Endothelial cell of umbilical vein (primary cell): ENCODE measurements at regions not wholly inside any gene's neighbourhood (a gene's known extent, or its start where the extent isn't known, plus 50 kb on each side); places are given as distances from the start of the nearest gene placed in this dataset.

ENCODE experiments used
- BruUV-seq: library from RNA; stranded (reverse); fragments of 400-500 nt; replicated peaks from 2 replicates; lab custom pipeline; 2021; lab: Mats Ljungman, UMichigan
- CTCF ChIA-PET: fragments of 300-600, 350-600 bp; sonication (Branson Sonifier 250); formaldehyde crosslinking; loops from one replicate; lab custom pipeline; 2021; ENCODE audit warnings: antibody characterized with exemption, inconsistent platforms; lab: Charles Lee
- POLR2A ChIA-PET: fragments of 300-600, 350-600 bp; sonication (Branson Sonifier 250); formaldehyde crosslinking; loops from one replicate; lab custom pipeline; 2021; ENCODE audit warnings: antibody characterized with exemption, inconsistent platforms; lab: Charles Lee
- DNase-seq: peaks from one replicate; pipeline ENCODE4 v3.0.0-alpha.2; 2011; ENCODE audit warnings: low read depth, low spot score
- FAIRE-seq: peaks from 2 replicates; lab custom pipeline; 2011; peaks lifted over from hg19 to GRCh38; lab: Jason Lieb, UNC
- H2AFZ ChIP-seq: 2 replicates; pipeline ENCODE4 v1.6.0; 2012; ENCODE audit warnings: low read depth, low read length, control low read depth, inconsistent platforms
- H3K27ac ChIP-seq: 2 replicates; pipeline ENCODE4 v1.5.1; 2011; ENCODE audit warnings: low read depth, mild to moderate bottlenecking, control low read depth, low read length, moderate library complexity; ENCODE audit not compliant: insufficient read depth
- H3K27me3 ChIP-seq, 2 experiments: 2 replicates each; pipeline versions ENCODE4 v1.6.0 to v1.6.1; 2011; ENCODE audit warnings: low read length in 2 of 2, mixed read lengths in 1 of 2; ENCODE audit not compliant: control insufficient read depth in 2 of 2, insufficient read depth in 2 of 2
- H3K36me3 ChIP-seq, 2 experiments: 2 replicates in 1 of 2; 3 replicates in 1 of 2; pipeline ENCODE4 v1.5.1; 2011; ENCODE audit warnings: low read length in 2 of 2, mild to moderate bottlenecking in 1 of 2, moderate library complexity in 1 of 2; ENCODE audit not compliant: control insufficient read depth in 2 of 2, insufficient read depth in 2 of 2; ENCODE audit errors: extremely low read depth in 1 of 2
- H3K4me1 ChIP-seq: 3 replicates; pipeline ENCODE4 v1.5.1; 2011; ENCODE audit warnings: mild to moderate bottlenecking, low read length; ENCODE audit not compliant: control insufficient read depth, insufficient read depth; ENCODE audit errors: extremely low read depth
- H3K4me2 ChIP-seq: 2 replicates; pipeline ENCODE4 v1.6.1; 2011; ENCODE audit warnings: low read length, control low read depth, mixed read lengths; ENCODE audit not compliant: insufficient read depth
- H3K4me3 ChIP-seq, 3 experiments: fragments of 200-600 bp in 1 of 3; sonication (generic), shearing (Covaris generic) in 1 of 3; replicated peaks in 1 of 3; 2 replicates each; pipeline ENCODE4 v1.5.1; 2011 to 2016; ENCODE audit warnings: control low read depth in 3 of 3, low read length in 3 of 3, mild to moderate bottlenecking in 2 of 3, inconsistent platforms in 1 of 3, low read depth in 1 of 3, moderate library complexity in 1 of 3; ENCODE audit not compliant: insufficient read depth in 1 of 3
- H3K79me2 ChIP-seq: 2 replicates; pipeline ENCODE4 v1.6.0; 2012; ENCODE audit warnings: low read length, inconsistent platforms; ENCODE audit not compliant: control insufficient read depth, insufficient read depth
- H3K9ac ChIP-seq: replicated peaks from 2 replicates; pipeline ENCODE3; 2011; ENCODE audit warnings: low read length, control low read depth; ENCODE audit not compliant: insufficient read depth; ENCODE audit errors: extremely low read depth
- H3K9me1 ChIP-seq: replicated peaks from 3 replicates; pipeline ENCODE4 v1.6.0; 2011; ENCODE audit warnings: mild to moderate bottlenecking, low read length; ENCODE audit not compliant: control insufficient read depth, insufficient read depth; ENCODE audit errors: extremely low read depth
- H3K9me3 ChIP-seq: replicated peaks from 2 replicates; pipeline ENCODE4 v1.5.1; 2012; ENCODE audit warnings: low read length, inconsistent platforms; ENCODE audit not compliant: control insufficient read depth, insufficient read depth
- H4K20me1 ChIP-seq: replicated peaks from 2 replicates; pipeline ENCODE3; 2011; ENCODE audit warnings: mild to moderate bottlenecking, low read length; ENCODE audit not compliant: control insufficient read depth, insufficient read depth; ENCODE audit errors: extremely low read depth
- EZH2 ChIP-seq: IDR thresholded peaks from 2 replicates; pipeline ENCODE4 v1.6.1; 2012; ENCODE audit warnings: borderline replicate concordance, low read depth, mild to moderate bottlenecking, moderate library complexity, low read length, inconsistent platforms; ENCODE audit not compliant: severe bottlenecking
- FOS ChIP-seq: IDR thresholded peaks from 2 replicates; pipeline ENCODE4 v1.6.1; 2011; ENCODE audit warnings: mild to moderate bottlenecking, low read length, moderate library complexity, borderline replicate concordance; ENCODE audit not compliant: insufficient read depth
- GATA2 ChIP-seq: IDR thresholded peaks from 2 replicates; pipeline ENCODE4 v1.7.0; 2011; ENCODE audit warnings: low read depth, mild to moderate bottlenecking, moderate library complexity, mixed read lengths, low read length; ENCODE audit not compliant: insufficient read length, insufficient read depth
- JUN ChIP-seq: IDR thresholded peaks from 2 replicates; pipeline ENCODE4 v1.6.1; 2011; ENCODE audit warnings: borderline replicate concordance, low read depth; ENCODE audit not compliant: insufficient read length, insufficient read depth
- MYC ChIP-seq: IDR thresholded peaks from one replicate; pipeline ENCODE4 v1.6.1; 2011; ENCODE audit warnings: mild to moderate bottlenecking, low read depth, low read length
- POLR2A ChIP-seq: IDR thresholded peaks from 2 replicates; pipeline ENCODE4 v1.6.1; 2012; ENCODE audit warnings: low read depth, mild to moderate bottlenecking, control low read depth, low read length
- POLR2AphosphoS5 ChIP-seq: IDR thresholded peaks from 2 replicates; pipeline ENCODE4 v1.6.1; 2012; ENCODE audit warnings: low read depth, mild to moderate bottlenecking, control low read depth, low read length, moderate library complexity; ENCODE audit not compliant: insufficient read depth
- dilution Hi-C: fragments of 300-500 bp; cut with MboI; formaldehyde crosslinking; loops from one replicate; pipeline ENCODE4 v1.15.0; 2019; ENCODE audit warnings: low sequenced_read_pairs; ENCODE audit not compliant: extremely low pct_ligation_motif_present
- intact Hi-C: fragments of 100-400 bp; cut with micrococcal nuclease; formaldehyde crosslinking; loops from one replicate; pipeline ENCODE4 v1.10.0; 2022
- TF ChIP-seq, protein P1 (sequence below): IDR thresholded peaks from 2 replicates; pipeline ENCODE4 v1.6.1; 2011; ENCODE audit not compliant: insufficient read depth, insufficient read length
- TF ChIP-seq, protein P2 (sequence below), 2 donors: IDR thresholded peaks; 1 replicate in 1 of 2; 2 replicates in 1 of 2; pipeline ENCODE4 v1.5.1; 2011; ENCODE audit warnings: low read length in 2 of 2, mild to moderate bottlenecking in 2 of 2, moderate library complexity in 2 of 2, control low read depth in 1 of 2, inconsistent platforms in 1 of 2, low read depth in 1 of 2; ENCODE audit not compliant: insufficient read depth in 1 of 2; ENCODE audit errors: extremely low read depth in 1 of 2

DNA sequence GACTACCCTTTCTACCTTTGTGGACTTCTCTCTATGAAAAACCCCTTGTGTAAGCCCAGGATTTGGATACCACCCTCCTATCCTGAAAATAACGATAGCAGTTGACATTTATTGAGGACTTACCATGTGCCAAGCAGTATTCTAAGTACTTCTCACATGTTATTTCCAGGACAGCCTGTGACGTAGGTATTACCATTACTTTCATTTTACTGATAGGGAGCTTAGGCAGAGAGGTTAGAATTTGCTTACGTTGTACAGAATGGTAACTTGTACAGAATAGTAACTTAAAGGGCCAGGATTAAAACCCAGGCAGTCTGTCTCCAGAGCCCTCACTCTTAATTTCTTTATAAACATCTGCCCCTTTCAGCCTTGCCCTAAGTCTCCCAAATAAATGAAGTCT, 138.3 kb downstream of the NTMT2 start:
- no peak for DNase-seq
- intact Hi-C loops: no loop called here
- dilution Hi-C loops: no loop called here
- CTCF ChIA-PET: no interaction called here
- TF ChIP-seq POLR2A: no peak
- TF ChIP-seq MYC: no peak
- TF ChIP-seq EZH2: no peak
- TF ChIP-seq, protein P1, sequence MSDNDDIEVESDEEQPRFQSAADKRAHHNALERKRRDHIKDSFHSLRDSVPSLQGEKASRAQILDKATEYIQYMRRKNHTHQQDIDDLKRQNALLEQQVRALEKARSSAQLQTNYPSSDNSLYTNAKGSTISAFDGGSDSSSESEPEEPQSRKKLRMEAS: no peak
- no peak for TF ChIP-seq FOS
- TF ChIP-seq, protein P2, sequence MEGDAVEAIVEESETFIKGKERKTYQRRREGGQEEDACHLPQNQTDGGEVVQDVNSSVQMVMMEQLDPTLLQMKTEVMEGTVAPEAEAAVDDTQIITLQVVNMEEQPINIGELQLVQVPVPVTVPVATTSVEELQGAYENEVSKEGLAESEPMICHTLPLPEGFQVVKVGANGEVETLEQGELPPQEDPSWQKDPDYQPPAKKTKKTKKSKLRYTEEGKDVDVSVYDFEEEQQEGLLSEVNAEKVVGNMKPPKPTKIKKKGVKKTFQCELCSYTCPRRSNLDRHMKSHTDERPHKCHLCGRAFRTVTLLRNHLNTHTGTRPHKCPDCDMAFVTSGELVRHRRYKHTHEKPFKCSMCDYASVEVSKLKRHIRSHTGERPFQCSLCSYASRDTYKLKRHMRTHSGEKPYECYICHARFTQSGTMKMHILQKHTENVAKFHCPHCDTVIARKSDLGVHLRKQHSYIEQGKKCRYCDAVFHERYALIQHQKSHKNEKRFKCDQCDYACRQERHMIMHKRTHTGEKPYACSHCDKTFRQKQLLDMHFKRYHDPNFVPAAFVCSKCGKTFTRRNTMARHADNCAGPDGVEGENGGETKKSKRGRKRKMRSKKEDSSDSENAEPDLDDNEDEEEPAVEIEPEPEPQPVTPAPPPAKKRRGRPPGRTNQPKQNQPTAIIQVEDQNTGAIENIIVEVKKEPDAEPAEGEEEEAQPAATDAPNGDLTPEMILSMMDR (IDR thresholded peaks at IDR 0.05; ENCODE audit: extremely low read depth in 1 of 2, insufficient read depth in 1 of 2, low read depth in 1 of 2, low read length in 2 of 2): no peak
- TF ChIP-seq JUN: no peak
- no peak for TF ChIP-seq GATA2
- no peak for TF ChIP-seq POLR2AphosphoS5
- Histone ChIP-seq H4K20me1 (no peaks in the 10 kb centered on the region), H3K4me3 (no peak overlapping the region), H3K9me3 (no peaks in the 10 kb centered on the region), H3K9me1 (no peaks in the 10 kb centered on the region), H3K4me1 (no peaks in the 10 kb centered on the region), H3K27me3 (no peaks in the 10 kb centered on the region), H3K36me3 (no peaks in the 10 kb centered on the region), H3K79me2 (no peaks in the 10 kb centered on the region), H3K9ac (no peak overlapping the region), H3K27ac (no peak overlapping the region), H3K4me2 (no peak overlapping the region), H2AFZ (no peak overlapping the region)
- POLR2A ChIA-PET: no interaction called here
- no TSS peak for BruUV-seq
- no peak for FAIRE-seq
